GM21447 (cell line): ENCODE measurements at regions not wholly inside any gene's neighbourhood (a gene's known extent, or its start where the extent isn't known, plus 50 kb on each side); places are given as distances from the start of the nearest gene placed in this dataset.

Source experiments
- ATAC-seq: cut with Tn5 transposase; IDR thresholded peaks from one replicate; pipeline ENCODE4 v1.9.1; 2021; ENCODE audit not compliant: unreplicated experiment

- no peak for ATAC-seq
Observed at GRCh38 chr2:203789618-203790017, 78.0 kb upstream of the CTLA4 start.

- no peak for ATAC-seq
Observed at GRCh38 chr2:203790134-203790852, 77.3 kb upstream of the CTLA4 start.

GRCh38 chr2:203796248-203797010, 71.1 kb upstream of the CTLA4 start:
- no peak for ATAC-seq

- ATAC-seq = no peak
Observed at GRCh38 chr2:203797276-203797675, 70.3 kb upstream of the CTLA4 start.

- no peak for ATAC-seq
Observed at GRCh38 chr2:203797712-203798111, 69.9 kb upstream of the CTLA4 start.

GRCh38 chr2:203798296-203799087, 69.1 kb upstream of the CTLA4 start:
- ATAC-seq = no peak

- peak; percentile 92 for ATAC-seq
Observed at GRCh38 chr2:203799908-203800307, 67.7 kb upstream of the CTLA4 start.

GRCh38 chr2:203800783-203801182, 66.8 kb upstream of the CTLA4 start:
- no peak for ATAC-seq

- ATAC-seq = no peak
Observed at GRCh38 chr2:203802342-203803052, 65.1 kb upstream of the CTLA4 start.

GRCh38 chr2:203803053-203803429, 64.5 kb upstream of the CTLA4 start:
- no peak for ATAC-seq

GRCh38 chr2:203804070-203804469, 63.5 kb upstream of the CTLA4 start:
- ATAC-seq = no peak

GRCh38 chr2:203804764-203805485, 62.6 kb upstream of the CTLA4 start:
- no peak for ATAC-seq

GRCh38 chr2:203805486-203805838, 62.1 kb upstream of the CTLA4 start:
- ATAC-seq = no peak

GRCh38 chr2:203806761-203807160, 60.8 kb upstream of the CTLA4 start:
- ATAC-seq = no peak

GRCh38 chr2:203808046-203808750, 59.4 kb upstream of the CTLA4 start:
- no peak for ATAC-seq

GRCh38 chr2:203809084-203809521, 58.5 kb upstream of the CTLA4 start:
- no peak for ATAC-seq

- ATAC-seq = no peak
Observed at GRCh38 chr2:203809991-203810510, 57.5 kb upstream of the CTLA4 start.

- ATAC-seq = peak; percentile 77
Observed at GRCh38 chr2:203811491-203812221, 55.9 kb upstream of the CTLA4 start.
